LNCAP (cell line): ENCODE measurements at regions not wholly inside any gene's neighbourhood (a gene's known extent, or its start where the extent isn't known, plus 50 kb on each side); places are given as distances from the start of the nearest gene placed in this dataset.

Experiments
- TF ChIP-seq, protein P1 (sequence below): fragments of 450-650 bp; IDR thresholded peaks from 2 replicates; pipeline ENCODE4 v1.5.1; 2017; ENCODE audit warnings: mild to moderate bottlenecking

DNA sequence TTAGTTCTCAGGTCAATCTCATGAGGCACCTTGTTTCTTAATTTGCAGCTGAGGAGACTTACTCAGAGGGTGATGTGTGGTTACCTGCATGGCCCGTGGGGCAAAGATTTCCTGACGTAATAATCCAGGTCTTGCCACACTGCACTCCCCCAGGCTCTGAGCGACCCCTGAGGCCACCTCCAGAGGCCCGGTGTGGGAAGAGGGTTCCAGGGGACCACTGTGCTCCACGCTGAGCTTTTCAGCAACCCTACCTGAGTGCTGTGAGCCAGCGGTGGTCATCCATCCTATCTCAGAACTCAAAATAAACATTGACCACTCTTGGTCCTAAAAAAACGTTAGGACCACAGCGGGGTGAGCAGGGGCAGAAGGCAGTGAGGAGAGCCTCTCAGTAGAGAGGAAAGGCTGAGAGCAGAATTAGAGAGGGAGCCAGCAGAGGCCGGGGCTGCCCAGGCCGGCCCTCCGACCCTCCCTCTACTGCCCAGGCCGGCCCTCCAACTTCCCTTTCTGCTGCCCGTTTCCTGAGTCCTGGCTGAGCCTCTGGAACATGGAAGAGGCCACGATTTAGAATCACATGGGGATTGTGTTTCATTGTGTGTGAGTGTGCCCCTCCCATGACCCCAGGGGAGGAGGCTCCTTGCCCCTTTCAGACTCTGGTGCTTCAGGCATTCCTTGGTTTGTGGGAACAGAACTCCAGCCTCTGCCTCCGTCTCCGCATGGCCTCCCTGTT lies 188.2 kb upstream of the DIO3 start:
- TF ChIP-seq, protein P1, sequence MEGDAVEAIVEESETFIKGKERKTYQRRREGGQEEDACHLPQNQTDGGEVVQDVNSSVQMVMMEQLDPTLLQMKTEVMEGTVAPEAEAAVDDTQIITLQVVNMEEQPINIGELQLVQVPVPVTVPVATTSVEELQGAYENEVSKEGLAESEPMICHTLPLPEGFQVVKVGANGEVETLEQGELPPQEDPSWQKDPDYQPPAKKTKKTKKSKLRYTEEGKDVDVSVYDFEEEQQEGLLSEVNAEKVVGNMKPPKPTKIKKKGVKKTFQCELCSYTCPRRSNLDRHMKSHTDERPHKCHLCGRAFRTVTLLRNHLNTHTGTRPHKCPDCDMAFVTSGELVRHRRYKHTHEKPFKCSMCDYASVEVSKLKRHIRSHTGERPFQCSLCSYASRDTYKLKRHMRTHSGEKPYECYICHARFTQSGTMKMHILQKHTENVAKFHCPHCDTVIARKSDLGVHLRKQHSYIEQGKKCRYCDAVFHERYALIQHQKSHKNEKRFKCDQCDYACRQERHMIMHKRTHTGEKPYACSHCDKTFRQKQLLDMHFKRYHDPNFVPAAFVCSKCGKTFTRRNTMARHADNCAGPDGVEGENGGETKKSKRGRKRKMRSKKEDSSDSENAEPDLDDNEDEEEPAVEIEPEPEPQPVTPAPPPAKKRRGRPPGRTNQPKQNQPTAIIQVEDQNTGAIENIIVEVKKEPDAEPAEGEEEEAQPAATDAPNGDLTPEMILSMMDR, result no peak

DNA sequence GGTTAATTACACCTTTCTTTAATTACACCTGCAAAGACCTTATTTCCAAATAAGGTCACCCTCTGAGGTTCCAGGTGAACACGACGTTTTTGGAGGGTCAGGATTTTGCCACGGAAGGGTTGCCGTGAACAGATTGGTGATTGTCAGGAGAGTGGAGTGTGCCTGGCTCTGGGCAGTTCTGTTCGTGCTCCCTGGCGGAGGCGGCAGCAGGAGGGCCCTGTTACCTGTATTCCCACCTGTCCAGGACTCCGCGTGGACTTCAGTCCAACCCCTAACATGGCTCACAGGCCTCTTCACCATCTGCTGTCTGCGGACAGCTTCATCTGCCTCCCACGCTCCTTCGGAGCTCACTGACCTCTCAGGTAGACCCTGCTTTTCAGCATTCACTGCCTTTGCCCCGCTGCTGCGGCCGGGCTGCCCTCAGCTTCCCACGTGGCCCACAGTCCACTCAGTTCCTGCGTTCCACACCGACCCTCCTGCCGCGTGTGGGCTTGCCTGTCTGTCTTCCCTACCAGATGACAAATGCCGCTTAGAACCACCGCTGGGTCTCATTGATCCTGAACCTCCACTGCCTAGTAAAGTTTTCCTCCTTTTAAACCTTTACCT lies 187.5 kb upstream of the DIO3 start:
- TF ChIP-seq, protein P1, result no peak

DNA sequence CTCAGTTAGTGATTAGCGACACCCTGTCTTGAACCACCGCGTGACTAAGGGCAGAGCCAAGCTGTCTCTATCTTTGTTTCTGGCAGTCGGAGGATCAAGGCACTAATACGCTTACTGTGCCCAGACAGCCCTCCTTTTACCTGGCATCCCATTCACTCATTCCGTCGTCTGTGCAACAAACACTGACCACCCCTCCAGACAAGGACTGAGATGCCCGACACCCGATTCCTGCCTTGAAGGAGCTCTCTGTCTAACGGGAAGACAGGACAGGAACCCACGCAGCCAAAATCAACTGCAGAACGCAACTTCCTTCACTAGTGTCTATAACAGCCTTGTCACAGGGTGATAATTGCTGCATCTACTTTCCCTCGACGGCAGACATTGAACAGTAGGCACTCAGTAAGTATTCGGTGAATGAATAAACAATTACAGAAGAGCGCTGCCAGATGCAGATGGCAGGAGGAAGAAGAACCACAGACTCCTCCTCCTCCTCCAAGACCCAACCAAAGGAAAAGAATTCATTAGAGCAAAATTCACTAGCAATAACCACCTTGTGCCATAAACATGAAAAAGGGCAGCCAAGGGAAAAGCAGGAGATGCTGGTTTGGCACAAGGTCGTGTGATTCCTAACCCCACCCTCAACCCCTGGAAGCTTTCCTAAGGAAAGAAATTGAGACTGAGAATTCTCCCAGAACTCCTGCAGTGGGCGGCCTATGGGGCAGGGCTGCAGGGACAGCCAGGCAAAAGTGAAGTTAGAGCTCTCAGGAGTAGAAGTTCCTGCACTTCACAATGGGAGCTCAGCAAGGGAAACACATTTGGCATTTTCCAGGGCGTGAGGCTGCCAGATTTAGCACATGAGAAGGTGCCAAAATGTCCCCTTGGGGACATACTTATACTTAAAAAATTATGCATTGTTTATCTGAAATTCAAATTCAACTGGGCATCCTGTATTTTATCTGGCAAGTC lies 186.6 kb upstream of the DIO3 start:
- TF ChIP-seq, protein P1, result no peak

DNA sequence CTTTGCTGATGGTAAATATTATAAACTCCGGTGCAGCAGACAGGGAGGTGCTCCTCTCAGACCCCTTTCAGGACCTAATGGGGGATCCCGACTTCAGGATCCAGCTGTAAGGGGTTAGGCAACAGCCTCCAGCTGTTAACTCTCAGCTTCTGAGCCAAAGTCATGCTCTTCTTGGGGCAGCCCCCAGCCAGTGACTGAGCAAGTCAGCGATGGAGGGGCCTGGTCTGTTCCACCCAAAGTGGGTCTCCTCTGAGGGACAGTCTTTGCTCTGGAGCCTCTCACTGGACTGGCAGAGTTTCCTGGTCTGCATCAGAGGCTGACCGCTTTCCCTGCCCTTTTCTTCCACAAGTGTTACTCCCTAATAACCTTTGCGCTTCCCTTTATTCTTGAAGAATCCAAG lies 184.2 kb upstream of the DIO3 start:
- TF ChIP-seq, protein P1, result no peak

DNA sequence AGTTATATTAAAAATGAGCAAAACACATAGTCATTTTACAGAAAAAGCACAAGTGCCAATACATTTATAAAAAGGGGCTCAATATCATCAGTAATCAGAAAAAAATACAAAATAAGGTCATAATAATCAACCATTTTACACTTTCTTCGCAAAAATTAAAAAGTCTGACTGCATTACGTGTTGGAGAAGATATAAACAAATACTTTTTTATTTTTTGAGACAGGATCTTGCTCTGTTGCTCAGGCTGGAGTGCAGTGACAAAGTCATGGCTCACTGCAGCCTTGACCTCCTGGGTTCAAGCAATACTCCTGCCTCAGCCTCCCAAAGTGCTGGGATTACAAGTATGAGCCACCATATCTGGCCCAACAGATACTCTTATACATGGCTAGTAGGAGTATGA lies 181.5 kb upstream of the DIO3 start:
- TF ChIP-seq, protein P1, result no peak

- TF ChIP-seq, protein P1, result no peak
These were observed 180.8 kb upstream of the DIO3 start for GRCh38 chr14:101380512-101380911.

GRCh38 chr14:101380940-101381339 lies 180.4 kb upstream of the DIO3 start:
- TF ChIP-seq, protein P1, result no peak
